ENCODE measurements at regions not wholly inside any gene's neighbourhood (a gene's known extent, or its start where the extent isn't known, plus 50 kb on each side); places are given as distances from the start of the nearest gene placed in this dataset.

DNA sequence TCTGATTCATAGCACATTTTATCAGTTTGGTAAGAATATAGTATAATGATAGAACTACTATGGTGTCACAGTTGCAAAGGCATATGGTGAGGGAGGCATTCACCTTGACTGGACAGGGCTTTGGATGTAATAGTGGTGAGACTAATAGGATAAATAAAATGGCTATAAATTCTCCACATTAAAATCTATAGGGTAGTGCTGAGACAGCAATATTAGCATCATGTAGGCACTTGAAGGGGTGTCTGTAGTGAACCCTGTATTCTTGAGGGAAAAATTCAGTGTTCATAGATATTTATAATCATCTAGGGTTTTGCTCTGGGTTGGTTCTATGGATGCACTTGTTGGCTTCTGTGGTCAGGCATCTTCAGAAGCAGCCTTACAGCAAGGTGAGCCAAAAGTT lies 59.3 kb upstream of the ICA1 start:
- peaks cover 20% of the 10 kb centered on the region for H3K9me3 ChIP-seq (ENCODE audit: control insufficient read depth, low read length)
- Mint-ChIP-seq H3K4me1 (peaks cover 12% of the 10 kb centered on the region), H3K36me3 (ENCODE audit: low read depth) (peaks cover 27% of the 10 kb centered on the region), H3K27ac (no peak overlapping the region), H3K27me3 (ENCODE audit: insufficient read depth) (no peaks in the 10 kb centered on the region), H3K9me3 (peaks cover 20% of the 10 kb centered on the region), H3K4me3 (no peak overlapping the region)
- no peak overlapping the region for H3K4me3 ChIP-seq (ENCODE audit: low read length)
- peaks cover 13% of the 10 kb centered on the region for H3K4me1 ChIP-seq (ENCODE audit: control insufficient read depth, insufficient read depth, low read length)
- TF ChIP-seq, protein P1, sequence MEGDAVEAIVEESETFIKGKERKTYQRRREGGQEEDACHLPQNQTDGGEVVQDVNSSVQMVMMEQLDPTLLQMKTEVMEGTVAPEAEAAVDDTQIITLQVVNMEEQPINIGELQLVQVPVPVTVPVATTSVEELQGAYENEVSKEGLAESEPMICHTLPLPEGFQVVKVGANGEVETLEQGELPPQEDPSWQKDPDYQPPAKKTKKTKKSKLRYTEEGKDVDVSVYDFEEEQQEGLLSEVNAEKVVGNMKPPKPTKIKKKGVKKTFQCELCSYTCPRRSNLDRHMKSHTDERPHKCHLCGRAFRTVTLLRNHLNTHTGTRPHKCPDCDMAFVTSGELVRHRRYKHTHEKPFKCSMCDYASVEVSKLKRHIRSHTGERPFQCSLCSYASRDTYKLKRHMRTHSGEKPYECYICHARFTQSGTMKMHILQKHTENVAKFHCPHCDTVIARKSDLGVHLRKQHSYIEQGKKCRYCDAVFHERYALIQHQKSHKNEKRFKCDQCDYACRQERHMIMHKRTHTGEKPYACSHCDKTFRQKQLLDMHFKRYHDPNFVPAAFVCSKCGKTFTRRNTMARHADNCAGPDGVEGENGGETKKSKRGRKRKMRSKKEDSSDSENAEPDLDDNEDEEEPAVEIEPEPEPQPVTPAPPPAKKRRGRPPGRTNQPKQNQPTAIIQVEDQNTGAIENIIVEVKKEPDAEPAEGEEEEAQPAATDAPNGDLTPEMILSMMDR (conservative IDR thresholded peaks at IDR 0.05): no peak
- no peak overlapping the region for H3K9ac ChIP-seq (ENCODE audit: extremely low read depth, low read length, poor library complexity, severe bottlenecking)
- H3K27me3 ChIP-seq (ENCODE audit: control insufficient read depth, insufficient read depth, low read length, poor library complexity, severe bottlenecking): no peaks in the 10 kb centered on the region
- DNase-seq: no peak
- no peak overlapping the region for H3K27ac ChIP-seq (ENCODE audit: low read depth, low read length)
- no peaks in the 10 kb centered on the region for H3K36me3 ChIP-seq (ENCODE audit: control insufficient read depth, insufficient read depth, low read length)

GRCh38 chr7:8322667-8323066 lies 60.7 kb upstream of the ICA1 start:
- Mint-ChIP-seq H3K4me3 (no peak overlapping the region), H3K27ac (no peak overlapping the region)
- DNase-seq: no peak

DNA sequence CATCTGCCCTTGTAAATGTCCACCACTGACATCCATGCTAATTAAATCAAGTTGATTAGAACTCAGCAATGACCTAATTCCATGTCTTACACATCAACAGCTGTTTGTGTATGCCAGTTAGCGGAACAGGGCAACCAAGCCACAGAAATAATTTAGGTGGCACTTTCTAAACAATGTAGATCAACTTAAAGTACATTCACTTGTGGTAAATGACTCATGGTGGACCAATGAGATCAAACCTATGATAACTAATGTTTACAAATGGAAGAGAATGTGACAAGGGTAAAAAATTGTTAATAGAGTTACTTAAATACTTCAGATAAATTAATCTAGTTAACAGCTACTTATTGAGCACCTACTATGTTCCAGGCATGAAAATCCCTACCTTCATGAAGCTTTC lies 63.1 kb upstream of the ICA1 start:
- Histone ChIP-seq H3K27me3 (ENCODE audit: control insufficient read depth, insufficient read depth, low read length, poor library complexity, severe bottlenecking) (no peaks in the 10 kb centered on the region), H3K9ac (ENCODE audit: extremely low read depth, low read length, poor library complexity, severe bottlenecking) (no peak overlapping the region), H3K36me3 (ENCODE audit: control insufficient read depth, insufficient read depth, low read length) (no peaks in the 10 kb centered on the region), H3K9me3 (ENCODE audit: control insufficient read depth, low read length) (peaks cover 3% of the 10 kb centered on the region), H3K4me3 (ENCODE audit: low read length) (no peak overlapping the region), H3K4me1 (ENCODE audit: control insufficient read depth, insufficient read depth, low read length) (peaks cover 13% of the 10 kb centered on the region), H3K27ac (ENCODE audit: low read depth, low read length) (no peak overlapping the region)
- H3K27me3 Mint-ChIP-seq (ENCODE audit: insufficient read depth): no peaks in the 10 kb centered on the region
- TF ChIP-seq, protein P1 (conservative IDR thresholded peaks at IDR 0.05): no peak
- no peak overlapping the region for H3K27ac Mint-ChIP-seq
- WGBS, 2 experiments (ENCODE audit: insufficient coverage in 1 of 2, insufficient read length in 1 of 2): 94% methylated on average over 1 of the region's 1 CpG; no CpG with 5 or more reads in 1 of the 2 experiments
- H3K9me3 Mint-ChIP-seq: peaks cover 2% of the 10 kb centered on the region
- peaks cover 14% of the 10 kb centered on the region for H3K36me3 Mint-ChIP-seq (ENCODE audit: low read depth)
- DNase-seq: no peak
- H3K4me3 Mint-ChIP-seq: no peak overlapping the region
- H3K4me1 Mint-ChIP-seq: peaks cover 12% of the 10 kb centered on the region

More at GRCh38 chr7:8322667-8323066, 60.7 kb upstream of the ICA1 start:
- Mint-ChIP-seq H3K9me3 (peaks cover 20% of the 10 kb centered on the region), H3K4me1 (peaks cover 12% of the 10 kb centered on the region), H3K27me3 (ENCODE audit: insufficient read depth) (no peaks in the 10 kb centered on the region), H3K36me3 (ENCODE audit: low read depth) (peaks cover 27% of the 10 kb centered on the region)
- no peaks in the 10 kb centered on the region for H3K36me3 ChIP-seq (ENCODE audit: control insufficient read depth, insufficient read depth, low read length)
- peak overlapping the region; percentile 56 for H3K4me3 ChIP-seq (ENCODE audit: low read length)
- no peaks in the 10 kb centered on the region for H3K27me3 ChIP-seq (ENCODE audit: control insufficient read depth, insufficient read depth, low read length, poor library complexity, severe bottlenecking)
- H3K9me3 ChIP-seq (ENCODE audit: control insufficient read depth, low read length): peaks cover 20% of the 10 kb centered on the region
- H3K9ac ChIP-seq (ENCODE audit: extremely low read depth, low read length, poor library complexity, severe bottlenecking): no peak overlapping the region
- no peak overlapping the region for H3K27ac ChIP-seq (ENCODE audit: low read depth, low read length)
- peaks cover 13% of the 10 kb centered on the region for H3K4me1 ChIP-seq (ENCODE audit: control insufficient read depth, insufficient read depth, low read length)
- 0% methylated on average over 1 of the region's 1 CpG for WGBS, 2 experiments (ENCODE audit: insufficient coverage in 1 of 2, insufficient read length in 1 of 2)
- TF ChIP-seq, protein P1 (conservative IDR thresholded peaks at IDR 0.05): no peak

Measured in endodermal cell (in vitro differentiated cells).